GM12892 (cell line): ENCODE measurements at regions not wholly inside any gene's neighbourhood (a gene's known extent, or its start where the extent isn't known, plus 50 kb on each side); places are given as distances from the start of the nearest gene placed in this dataset.

Source experiments
- POLR2A ChIP-seq: IDR thresholded peaks from 2 replicates; pipeline ENCODE4 v1.6.1; 2011; ENCODE audit warnings: low read depth, low read length, control low read depth
- POLR2AphosphoS5 ChIP-seq: IDR thresholded peaks from 2 replicates; pipeline ENCODE4 v1.6.1; 2011; ENCODE audit warnings: low read depth, low read length, control low read depth
- TAF1 ChIP-seq: IDR thresholded peaks from 2 replicates; pipeline ENCODE4 v1.6.1; 2011; ENCODE audit warnings: low read depth, mild to moderate bottlenecking, control low read depth, low read length, borderline replicate concordance

GRCh38 chr15:67925182-67925581 lies 85.3 kb upstream of the RNU6-1 start:
- TF ChIP-seq POLR2A (no peak), POLR2AphosphoS5 (no peak), TAF1 (no peak)
